ENCODE measurements at regions not wholly inside any gene's neighbourhood (a gene's known extent, or its start where the extent isn't known, plus 50 kb on each side); places are given as distances from the start of the nearest gene placed in this dataset.

- DNase-seq (ENCODE audit: low read depth): no peak
Measured at GRCh38 chr13:26989261-26989956, 182.2 kb downstream of the USP12 start.

- no peak for DNase-seq (ENCODE audit: low read depth)
Measured at GRCh38 chr13:26988059-26988769, 183.4 kb downstream of the USP12 start.

GRCh38 chr13:26987486-26988013 is 184.1 kb downstream of the USP12 start:
- DNase-seq (ENCODE audit: low read depth): no peak

GRCh38 chr13:26985285-26985878 is 186.2 kb downstream of the USP12 start:
- peak; percentile 51 for DNase-seq (ENCODE audit: low read depth)

GRCh38 chr13:26984337-26984736 is 187.3 kb downstream of the USP12 start:
- DNase-seq (ENCODE audit: low read depth): no peak

GRCh38 chr13:26983543-26984320 is 187.9 kb downstream of the USP12 start:
- no peak for DNase-seq (ENCODE audit: low read depth)

- DNase-seq (ENCODE audit: low read depth): no peak
Measured at GRCh38 chr13:26980099-26981031, 191.2 kb downstream of the USP12 start.

GRCh38 chr13:26979334-26979733 is 192.3 kb downstream of the USP12 start:
- no peak for DNase-seq (ENCODE audit: low read depth)

- no peak for DNase-seq (ENCODE audit: low read depth)
Measured at GRCh38 chr13:26978081-26978860, 193.3 kb downstream of the USP12 start.

GRCh38 chr13:26977541-26977940 is 194.1 kb downstream of the USP12 start:
- DNase-seq (ENCODE audit: low read depth): no peak

GRCh38 chr13:26976313-26976712 is 195.3 kb downstream of the USP12 start:
- DNase-seq (ENCODE audit: low read depth): no peak

- DNase-seq (ENCODE audit: low read depth): no peak
Measured at GRCh38 chr13:26973946-26974345, 197.7 kb downstream of the USP12 start.

- DNase-seq (ENCODE audit: low read depth): no peak
Measured at GRCh38 chr13:26973295-26973694, 198.3 kb downstream of the USP12 start.

GRCh38 chr13:26971990-26972887 is 199.4 kb downstream of the USP12 start:
- DNase-seq (ENCODE audit: low read depth): no peak

- DNase-seq (ENCODE audit: low read depth): no peak
Measured at GRCh38 chr13:26968431-26969341, 202.9 kb downstream of the USP12 start.

GRCh38 chr13:26967119-26968038 is 204.2 kb downstream of the USP12 start:
- no peak for DNase-seq (ENCODE audit: low read depth)

- no peak for DNase-seq (ENCODE audit: low read depth)
Measured at GRCh38 chr13:26966701-26967080, 204.9 kb downstream of the USP12 start.
